ENCODE measurements at regions not wholly inside any gene's neighbourhood (a gene's known extent, or its start where the extent isn't known, plus 50 kb on each side); places are given as distances from the start of the nearest gene placed in this dataset.

- DNase-seq (ENCODE audit: insufficient read length, low spot score) (no peak), FAIRE-seq (no peak)
- TF ChIP-seq CTCF (IDR thresholded peaks at IDR 0.05; ENCODE audit: insufficient read depth, missing control alignments): no peak
These were observed 248.1 kb upstream of the NREP start for GRCh38 chr5:112004867-112005622.

GRCh38 chr5:112002376-112002775 lies 245.4 kb upstream of the NREP start:
- no peak for TF ChIP-seq CTCF (IDR thresholded peaks at IDR 0.05; ENCODE audit: insufficient read depth, missing control alignments)
- no peak for DNase-seq (ENCODE audit: insufficient read length, low spot score)
- no peak for FAIRE-seq

- FAIRE-seq (no peak), DNase-seq (ENCODE audit: insufficient read length, low spot score) (no peak)
- no peak for TF ChIP-seq CTCF (IDR thresholded peaks at IDR 0.05; ENCODE audit: insufficient read depth, missing control alignments)
These were observed 242.3 kb upstream of the NREP start for GRCh38 chr5:111999286-111999685.

- TF ChIP-seq CTCF (IDR thresholded peaks at IDR 0.05; ENCODE audit: insufficient read depth, missing control alignments): no peak
These were observed 241.9 kb upstream of the NREP start for GRCh38 chr5:111998871-111999270.

GRCh38 chr5:111997711-111998110 lies 240.7 kb upstream of the NREP start:
- TF ChIP-seq CTCF (IDR thresholded peaks at IDR 0.05; ENCODE audit: insufficient read depth, missing control alignments): no peak
- FAIRE-seq (no peak), DNase-seq (ENCODE audit: insufficient read length, low spot score) (no peak)

More at GRCh38 chr5:111998871-111999270, 241.9 kb upstream of the NREP start:
- FAIRE-seq: peak; percentile 35
- no peak for DNase-seq (ENCODE audit: insufficient read length, low spot score)

- TF ChIP-seq CTCF (IDR thresholded peaks at IDR 0.05; ENCODE audit: insufficient read depth, missing control alignments): no peak
- no peak for FAIRE-seq
These were observed 240.3 kb upstream of the NREP start for GRCh38 chr5:111997308-111997707.

GRCh38 chr5:111996574-111996973 lies 239.6 kb upstream of the NREP start:
- DNase-seq (ENCODE audit: insufficient read length, low spot score) (no peak), FAIRE-seq (no peak)
- no peak for TF ChIP-seq CTCF (IDR thresholded peaks at IDR 0.05; ENCODE audit: insufficient read depth, missing control alignments)

More at GRCh38 chr5:111997308-111997707, 240.3 kb upstream of the NREP start:
- DNase-seq (ENCODE audit: insufficient read length, low spot score): no peak
